ENCODE measurements at regions not wholly inside any gene's neighbourhood (a gene's known extent, or its start where the extent isn't known, plus 50 kb on each side); places are given as distances from the start of the nearest gene placed in this dataset.

DNA sequence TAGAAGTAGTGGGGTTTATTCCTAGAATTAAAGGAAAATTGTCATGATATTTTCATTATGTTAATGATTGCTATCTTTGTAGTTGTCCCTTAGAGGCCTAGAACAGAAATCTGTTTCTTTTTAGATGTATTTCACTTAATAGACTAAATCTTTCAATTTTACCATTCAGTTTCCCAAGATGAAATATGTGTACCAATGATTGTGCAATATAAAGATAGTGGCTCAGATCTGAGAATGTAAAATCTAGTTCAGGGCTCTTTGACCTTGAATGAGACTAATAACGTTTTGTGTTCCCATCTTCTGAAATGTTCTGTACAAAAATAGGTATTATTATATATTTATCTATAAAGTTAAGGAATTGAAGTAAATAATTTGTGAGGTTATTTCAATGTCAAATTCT, 947.9 kb downstream of the DTWD2 start:
- H3K27me3 ChIP-seq (ENCODE audit: low read depth), result no peaks in the 10 kb centered on the region
- H3K36me3 ChIP-seq (replicated peaks), result no peaks in the 10 kb centered on the region
- no peak overlapping the region for H3K4me3 ChIP-seq
- peaks cover 10% of the 10 kb centered on the region; the same call in 1 of the 2 replicates for H3K4me1 ChIP-seq
- in situ Hi-C loops (cut with MboI; ENCODE audit: low sequenced_read_pairs), result no loop called here
- no peaks in the 10 kb centered on the region for H3K9me3 ChIP-seq
- no peak for DNase-seq (ENCODE audit: low spot score in 2 of 2)

DNA sequence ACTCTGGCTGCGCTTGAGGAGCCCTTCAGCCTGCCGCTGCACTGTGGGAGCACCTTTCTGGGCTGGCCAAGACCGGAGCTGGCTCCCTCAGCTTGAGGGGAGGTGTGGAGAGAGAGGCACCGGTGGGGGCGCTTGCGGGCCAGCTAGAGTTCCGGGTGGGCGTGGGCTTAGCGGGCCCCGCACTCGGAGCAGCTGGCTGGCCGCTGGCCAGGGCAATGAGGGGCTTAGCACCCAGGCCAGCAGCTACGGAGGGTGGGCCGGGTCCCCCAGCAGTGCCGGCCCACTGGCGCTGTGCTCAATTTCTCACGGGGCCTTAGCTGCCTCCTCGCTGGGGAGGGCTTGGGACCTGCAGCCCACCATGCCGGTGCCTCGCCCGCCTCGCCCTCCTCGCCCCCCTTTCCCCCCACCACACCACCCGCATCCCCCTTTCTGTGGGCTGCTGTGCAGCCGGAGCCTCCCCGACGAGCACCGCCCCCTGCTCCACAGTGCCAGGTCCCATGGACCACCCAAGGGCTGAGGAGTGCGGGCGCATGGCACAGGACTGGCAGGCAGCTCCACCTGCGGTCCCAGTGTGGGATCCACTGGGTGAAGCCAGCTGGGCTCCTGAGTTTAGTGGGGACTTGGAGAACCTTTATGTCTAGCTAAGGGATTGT, 954.5 kb downstream of the DTWD2 start:
- no peak for DNase-seq (ENCODE audit: low spot score in 2 of 2)
- Histone ChIP-seq H3K36me3 (replicated peaks) (no peaks in the 10 kb centered on the region), H3K4me3 (no peak overlapping the region), H3K27me3 (ENCODE audit: low read depth) (no peaks in the 10 kb centered on the region), H3K4me1 (no peaks in the 10 kb centered on the region), H3K9me3 (no peaks in the 10 kb centered on the region)
- in situ Hi-C loops (cut with MboI; ENCODE audit: low sequenced_read_pairs), result no loop called here

DNA sequence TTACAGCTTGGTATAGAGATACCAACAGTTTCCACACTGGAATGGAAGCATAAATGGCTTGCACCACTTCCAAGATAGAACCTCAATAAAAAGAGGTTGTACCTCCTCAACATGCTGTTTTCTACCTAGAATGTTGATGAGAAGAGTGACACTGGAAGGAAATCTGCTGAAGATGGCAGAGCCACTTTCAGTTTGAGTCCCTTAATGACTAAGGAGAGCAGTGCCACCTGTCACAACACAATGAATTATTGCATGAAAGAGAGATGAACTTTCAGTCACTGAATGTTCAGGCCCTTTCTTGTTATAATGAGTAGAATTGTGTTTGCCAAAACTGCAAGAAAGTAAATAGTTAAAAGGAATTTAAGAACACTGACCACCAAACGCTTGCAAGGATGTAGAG, 958.5 kb downstream of the DTWD2 start:
- Histone ChIP-seq H3K4me3 (no peak overlapping the region), H3K9me3 (no peaks in the 10 kb centered on the region), H3K4me1 (no peaks in the 10 kb centered on the region), H3K36me3 (replicated peaks) (no peaks in the 10 kb centered on the region), H3K27me3 (ENCODE audit: low read depth) (no peaks in the 10 kb centered on the region)
- no peak for DNase-seq (ENCODE audit: low spot score in 2 of 2)
- in situ Hi-C loops (cut with MboI; ENCODE audit: low sequenced_read_pairs), result no loop called here

DNA sequence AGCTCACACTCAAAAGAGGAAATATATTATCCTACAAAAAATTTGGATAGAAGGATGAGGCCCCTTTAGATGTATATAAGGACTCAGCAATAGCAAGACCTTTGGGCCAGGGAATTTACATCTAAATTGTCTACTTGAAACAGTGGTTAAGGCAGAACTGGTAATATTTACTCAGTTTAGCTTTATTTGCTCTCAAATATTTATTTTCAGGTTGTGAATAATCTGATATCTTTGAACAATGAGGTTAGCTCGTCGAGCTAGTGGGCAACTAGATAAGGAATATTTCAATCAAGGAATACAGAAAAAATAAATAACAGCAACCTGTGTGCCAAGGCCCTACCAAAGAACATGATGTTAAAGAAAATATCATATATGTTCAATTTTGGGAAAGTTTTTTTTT, 966.3 kb downstream of the DTWD2 start:
- Histone ChIP-seq H3K4me1 (no peaks in the 10 kb centered on the region), H3K36me3 (replicated peaks) (no peaks in the 10 kb centered on the region), H3K9me3 (no peaks in the 10 kb centered on the region), H3K4me3 (no peak overlapping the region), H3K27me3 (ENCODE audit: low read depth) (no peaks in the 10 kb centered on the region)
- no peak for DNase-seq (ENCODE audit: low spot score in 2 of 2)
- in situ Hi-C loops (cut with MboI; ENCODE audit: low sequenced_read_pairs), result no loop called here

DNA sequence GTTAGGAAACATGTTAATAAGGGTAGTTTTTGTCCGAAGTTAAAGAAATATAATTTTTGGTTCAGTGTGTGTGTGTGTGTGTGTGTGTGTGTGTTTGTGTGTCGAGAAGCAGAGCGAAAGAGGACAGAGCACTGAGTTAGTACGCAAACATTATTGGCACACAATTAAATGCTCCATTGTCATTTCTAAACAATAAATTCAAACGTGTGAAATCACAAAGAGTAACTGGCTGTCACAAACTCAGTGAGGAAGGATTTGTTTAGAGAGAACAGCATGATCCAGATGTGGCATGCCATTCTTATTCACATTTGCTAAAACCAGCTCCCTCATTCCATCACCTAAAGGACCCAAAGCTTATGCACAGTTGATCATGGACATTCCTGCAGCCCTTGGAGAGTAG, 970.8 kb downstream of the DTWD2 start:
- no peaks in the 10 kb centered on the region for H3K9me3 ChIP-seq
- H3K27me3 ChIP-seq (ENCODE audit: low read depth), result no peaks in the 10 kb centered on the region
- no peaks in the 10 kb centered on the region for H3K36me3 ChIP-seq (replicated peaks)
- H3K4me3 ChIP-seq, result no peak overlapping the region
- DNase-seq (ENCODE audit: low spot score in 2 of 2), result no peak
- in situ Hi-C loops (cut with MboI; ENCODE audit: low sequenced_read_pairs), result no loop called here
- no peaks in the 10 kb centered on the region for H3K4me1 ChIP-seq

DNA sequence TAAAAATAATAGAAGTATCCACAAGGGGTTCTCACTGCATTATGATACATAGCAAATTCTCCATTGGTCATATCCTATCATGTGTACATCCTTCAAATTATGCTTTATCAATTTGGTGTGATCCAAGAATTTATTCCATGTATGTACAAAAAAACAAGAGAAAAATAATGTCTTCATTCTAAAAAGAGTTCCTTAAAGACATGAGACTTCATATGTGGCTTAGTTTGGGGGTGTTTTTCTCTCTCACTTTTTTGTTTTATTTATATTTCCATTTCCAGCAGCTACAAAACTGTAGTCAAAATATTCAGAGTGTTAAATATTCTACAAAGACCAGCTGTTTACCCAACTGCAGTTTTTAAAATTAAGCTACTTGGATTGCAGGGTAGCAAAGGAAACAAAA, 972.0 kb downstream of the DTWD2 start:
- Histone ChIP-seq H3K9me3 (no peaks in the 10 kb centered on the region), H3K4me3 (no peak overlapping the region), H3K27me3 (ENCODE audit: low read depth) (no peaks in the 10 kb centered on the region), H3K4me1 (no peaks in the 10 kb centered on the region), H3K36me3 (replicated peaks) (no peaks in the 10 kb centered on the region)
- no peak for DNase-seq (ENCODE audit: low spot score in 2 of 2)
- in situ Hi-C loops (cut with MboI; ENCODE audit: low sequenced_read_pairs), result no loop called here

DNA sequence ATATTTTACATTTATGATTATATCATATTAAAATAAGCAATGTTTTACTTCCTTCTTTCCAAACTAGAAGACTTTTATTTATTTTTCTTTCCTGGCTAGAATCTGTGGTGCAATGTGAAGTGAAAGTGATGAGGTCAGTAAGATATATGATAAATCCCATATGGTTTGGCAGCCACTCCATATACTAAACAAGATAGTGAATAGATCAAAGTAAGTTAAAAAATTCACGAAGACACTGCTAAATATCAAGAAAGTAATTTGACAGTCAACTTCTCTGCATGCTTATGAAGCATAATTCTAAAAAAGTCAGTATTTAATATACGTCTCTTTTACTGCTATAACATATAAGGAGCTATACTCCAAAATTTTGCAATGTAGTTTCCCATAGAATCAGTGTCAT, 972.8 kb downstream of the DTWD2 start:
- in situ Hi-C loops (cut with MboI; ENCODE audit: low sequenced_read_pairs), result no loop called here
- Histone ChIP-seq H3K9me3 (no peaks in the 10 kb centered on the region), H3K4me1 (no peaks in the 10 kb centered on the region), H3K36me3 (replicated peaks) (no peaks in the 10 kb centered on the region), H3K4me3 (no peak overlapping the region), H3K27me3 (ENCODE audit: low read depth) (no peaks in the 10 kb centered on the region)
- no peak for DNase-seq (ENCODE audit: low spot score in 2 of 2)

DNA sequence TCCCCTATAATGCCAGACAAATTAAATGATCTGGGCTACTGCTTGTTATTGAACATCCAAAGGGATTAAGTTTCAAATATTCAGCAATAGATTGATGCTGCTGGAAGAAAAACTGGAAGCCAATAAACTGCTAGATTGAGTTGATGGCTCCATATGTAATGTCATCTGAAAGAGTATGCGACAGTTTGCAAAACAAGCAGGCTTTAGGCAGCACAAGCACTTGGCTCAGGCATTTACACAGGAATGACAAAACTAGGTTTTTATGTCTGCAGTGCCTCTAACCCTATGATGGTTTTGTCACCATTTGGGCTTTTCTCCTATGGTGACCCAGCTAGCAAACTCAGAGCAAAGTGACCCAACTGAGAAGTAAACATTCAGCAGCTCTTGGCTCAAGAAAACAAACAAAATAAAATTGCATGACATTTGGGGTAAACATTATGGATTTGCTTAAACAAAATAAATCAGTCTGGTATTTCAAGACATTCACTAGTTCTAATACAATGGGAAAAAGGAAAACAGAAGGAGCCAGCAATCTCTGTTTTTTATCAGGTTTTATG, 978.5 kb downstream of the DTWD2 start:
- no peaks in the 10 kb centered on the region for H3K36me3 ChIP-seq (replicated peaks)
- in situ Hi-C loops (cut with MboI; ENCODE audit: low sequenced_read_pairs), result no loop called here
- no peak overlapping the region for H3K4me3 ChIP-seq
- DNase-seq (ENCODE audit: low spot score in 2 of 2), result no peak
- H3K4me1 ChIP-seq, result no peaks in the 10 kb centered on the region
- no peaks in the 10 kb centered on the region for H3K9me3 ChIP-seq
- no peaks in the 10 kb centered on the region for H3K27me3 ChIP-seq (ENCODE audit: low read depth)

DNA sequence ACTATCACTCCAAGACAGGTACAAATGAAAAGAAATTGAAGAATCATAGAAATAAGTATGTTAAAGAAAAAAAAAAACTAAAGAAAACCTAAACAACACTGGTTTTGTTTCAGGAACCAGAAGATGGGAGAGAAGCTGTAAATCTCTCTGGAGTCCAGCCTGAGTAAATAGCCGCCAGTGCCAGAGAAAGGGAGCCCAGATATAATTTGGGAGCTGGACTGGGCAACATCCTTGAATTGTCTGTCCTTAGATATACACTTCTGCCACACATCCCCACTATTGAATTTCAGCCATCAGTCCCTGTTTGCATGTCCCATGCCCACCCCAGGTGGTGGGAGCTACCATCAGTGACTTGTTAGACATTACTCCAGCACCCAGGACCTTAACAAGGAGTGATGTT, 979.6 kb downstream of the DTWD2 start:
- Histone ChIP-seq H3K27me3 (ENCODE audit: low read depth) (no peaks in the 10 kb centered on the region), H3K9me3 (no peaks in the 10 kb centered on the region), H3K36me3 (replicated peaks) (no peaks in the 10 kb centered on the region), H3K4me1 (no peaks in the 10 kb centered on the region), H3K4me3 (no peak overlapping the region)
- in situ Hi-C loops (cut with MboI; ENCODE audit: low sequenced_read_pairs), result no loop called here
- no peak for DNase-seq (ENCODE audit: low spot score in 2 of 2)

DNA sequence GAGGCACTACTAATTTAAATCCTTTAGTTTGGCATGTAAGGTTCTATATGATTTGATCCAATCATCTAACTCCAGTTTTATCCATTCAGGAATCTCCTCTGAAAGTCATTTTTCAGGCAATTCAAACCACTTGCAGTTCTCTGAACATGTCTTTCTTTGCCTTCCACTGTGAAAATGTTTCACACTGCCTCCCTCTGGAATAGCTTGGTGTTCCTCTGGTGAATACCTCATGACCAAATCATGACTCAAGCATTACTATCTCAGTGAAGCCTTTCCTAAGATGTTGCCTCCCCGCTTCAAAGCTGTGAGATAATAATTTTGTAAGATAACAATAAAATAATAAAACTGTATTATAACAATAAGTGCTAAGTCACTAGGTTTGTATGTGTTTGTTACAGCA, 981.1 kb downstream of the DTWD2 start:
- Histone ChIP-seq H3K27me3 (ENCODE audit: low read depth) (no peaks in the 10 kb centered on the region), H3K4me3 (no peak overlapping the region), H3K36me3 (replicated peaks) (no peaks in the 10 kb centered on the region), H3K4me1 (no peaks in the 10 kb centered on the region), H3K9me3 (no peaks in the 10 kb centered on the region)
- in situ Hi-C loops (cut with MboI; ENCODE audit: low sequenced_read_pairs), result no loop called here
- no peak for DNase-seq (ENCODE audit: low spot score in 2 of 2)

DNA sequence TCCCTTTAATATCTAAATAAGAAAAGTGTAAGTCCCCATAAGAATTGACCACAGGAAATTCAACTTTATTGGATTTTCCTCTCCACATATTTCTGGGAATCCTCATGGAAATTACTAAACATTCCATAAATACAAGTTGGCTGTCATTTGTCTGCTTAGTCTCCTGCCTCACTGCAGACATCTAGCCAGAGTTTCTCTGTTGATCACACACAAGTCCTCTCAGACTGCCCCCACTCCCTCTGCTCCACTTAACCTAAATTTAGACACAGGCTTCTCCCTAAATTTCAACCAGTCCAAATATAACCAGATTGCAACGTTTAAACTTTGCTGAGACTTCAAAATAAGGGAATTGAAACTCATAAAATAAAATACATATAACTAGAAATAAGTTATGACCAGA, 982.1 kb downstream of the DTWD2 start:
- Histone ChIP-seq H3K36me3 (replicated peaks) (no peaks in the 10 kb centered on the region), H3K9me3 (no peaks in the 10 kb centered on the region), H3K4me3 (no peak overlapping the region), H3K4me1 (no peaks in the 10 kb centered on the region), H3K27me3 (ENCODE audit: low read depth) (no peaks in the 10 kb centered on the region)
- DNase-seq (ENCODE audit: low spot score in 2 of 2), result no peak
- in situ Hi-C loops (cut with MboI; ENCODE audit: low sequenced_read_pairs), result no loop called here

DNA sequence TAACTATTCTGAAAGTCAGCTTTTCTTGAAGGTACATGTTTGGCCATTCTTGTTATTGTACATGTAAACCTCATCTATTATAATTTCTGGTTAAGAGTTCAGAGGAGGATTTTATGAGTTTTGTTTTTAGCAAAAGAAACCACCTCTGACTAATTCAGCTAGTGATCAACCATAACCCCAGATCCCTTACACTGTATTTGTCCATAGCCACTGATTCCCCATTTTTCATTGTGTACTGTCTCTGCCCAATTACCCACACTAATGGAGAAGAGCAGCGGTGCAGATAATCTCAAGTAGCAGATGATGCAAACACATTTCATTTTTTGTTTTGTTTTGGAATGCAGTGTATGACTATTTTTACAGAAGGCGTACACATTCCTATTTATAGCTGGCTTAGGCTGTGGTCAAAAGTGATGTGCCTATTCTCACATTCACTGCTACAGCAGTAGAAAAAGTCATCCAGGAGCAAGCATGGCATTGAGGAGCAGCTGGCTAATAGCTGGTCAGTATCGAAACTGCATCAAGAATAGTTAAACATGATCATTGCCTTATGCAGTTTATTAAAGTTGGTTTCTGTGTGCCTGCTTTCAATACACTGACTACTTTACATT, 988.3 kb downstream of the DTWD2 start:
- Histone ChIP-seq H3K4me3 (no peak overlapping the region), H3K36me3 (replicated peaks) (no peaks in the 10 kb centered on the region), H3K4me1 (no peaks in the 10 kb centered on the region), H3K9me3 (no peaks in the 10 kb centered on the region), H3K27me3 (ENCODE audit: low read depth) (no peaks in the 10 kb centered on the region)
- no peak for DNase-seq (ENCODE audit: low spot score in 2 of 2)
- in situ Hi-C loops (cut with MboI; ENCODE audit: low sequenced_read_pairs), result no loop called here

DNA sequence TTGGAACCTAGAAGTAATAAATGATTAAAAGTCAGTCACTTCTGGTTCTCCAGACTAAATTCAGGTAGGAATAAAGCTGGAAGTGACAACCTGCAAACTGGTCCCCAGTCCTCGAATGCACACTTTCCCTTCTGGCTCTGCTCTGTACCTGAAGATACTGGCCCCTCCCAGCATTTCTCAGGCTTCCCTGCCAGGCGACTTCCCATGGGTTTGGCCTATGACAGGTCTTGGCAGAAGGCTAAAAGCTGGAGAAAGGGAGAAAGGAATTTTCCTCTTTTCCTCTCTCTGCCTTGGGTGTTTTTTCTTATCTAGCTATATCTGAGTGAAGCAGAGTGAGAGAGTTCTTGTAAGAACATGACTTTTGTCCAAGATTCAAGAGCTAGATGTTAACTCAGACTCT, 1005.7 kb downstream of the DTWD2 start:
- Histone ChIP-seq H3K36me3 (replicated peaks) (no peaks in the 10 kb centered on the region), H3K4me1 (no peaks in the 10 kb centered on the region), H3K27me3 (ENCODE audit: low read depth) (no peaks in the 10 kb centered on the region), H3K4me3 (no peak overlapping the region), H3K9me3 (no peaks in the 10 kb centered on the region)
- in situ Hi-C loops (cut with MboI; ENCODE audit: low sequenced_read_pairs), result no loop called here
- DNase-seq (ENCODE audit: low spot score in 2 of 2), result no peak

DNA sequence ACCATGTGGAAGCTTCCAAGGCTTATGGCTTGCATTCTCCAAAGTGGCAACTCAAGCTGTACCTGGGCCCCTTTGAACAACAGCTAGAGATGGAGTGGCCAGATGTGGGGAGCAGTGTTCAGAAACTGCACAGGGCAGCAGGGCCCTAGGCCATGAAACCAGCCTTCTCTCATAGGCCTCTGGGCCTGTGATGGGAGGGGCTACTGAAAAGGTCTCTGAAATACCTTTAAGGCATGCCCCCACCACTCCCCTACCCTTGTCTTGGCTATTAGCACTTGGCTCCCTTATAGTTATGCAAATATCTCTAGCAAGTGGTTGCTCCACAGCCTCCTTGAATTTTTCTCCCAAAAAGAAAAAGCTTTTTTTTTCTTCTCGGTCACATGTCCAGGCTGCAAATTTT, 1014.6 kb downstream of the DTWD2 start:
- H3K9me3 ChIP-seq, result no peaks in the 10 kb centered on the region
- no peaks in the 10 kb centered on the region for H3K27me3 ChIP-seq (ENCODE audit: low read depth)
- no peak for DNase-seq (ENCODE audit: low spot score in 2 of 2)
- H3K4me3 ChIP-seq, result no peak overlapping the region
- in situ Hi-C loops (cut with MboI; ENCODE audit: low sequenced_read_pairs), result no loop called here
- no peaks in the 10 kb centered on the region for H3K4me1 ChIP-seq
- no peaks in the 10 kb centered on the region for H3K36me3 ChIP-seq (replicated peaks)

DNA sequence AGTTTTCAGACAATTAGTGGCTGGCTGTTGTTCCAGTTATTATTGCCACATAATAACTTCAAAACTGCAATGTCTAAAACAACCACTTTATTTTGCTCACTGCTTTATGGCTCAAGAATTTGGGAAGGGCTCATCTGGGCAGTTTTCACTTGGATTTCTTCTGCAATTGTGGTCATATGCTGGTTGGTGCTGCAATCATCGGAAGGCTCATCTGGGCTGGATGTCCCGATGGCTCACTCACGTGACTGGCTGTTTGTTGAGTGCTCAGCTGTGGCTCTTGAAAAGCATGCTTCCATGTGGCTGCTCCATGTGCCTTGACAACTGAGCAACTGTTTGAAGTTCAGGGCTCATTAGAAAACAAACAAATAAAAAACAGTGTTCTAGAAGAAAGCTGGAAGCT, 1032.5 kb downstream of the DTWD2 start:
- H3K4me1 ChIP-seq, result no peaks in the 10 kb centered on the region
- H3K36me3 ChIP-seq (replicated peaks), result no peaks in the 10 kb centered on the region
- H3K27me3 ChIP-seq (ENCODE audit: low read depth), result no peaks in the 10 kb centered on the region
- H3K4me3 ChIP-seq, result no peak overlapping the region
- in situ Hi-C loops (cut with MboI; ENCODE audit: low sequenced_read_pairs), result no loop called here
- no peaks in the 10 kb centered on the region for H3K9me3 ChIP-seq
- DNase-seq (ENCODE audit: low spot score in 2 of 2), result no peak
